NCI-H748 (cell line): ENCODE measurements at regions not wholly inside any gene's neighbourhood (a gene's known extent, or its start where the extent isn't known, plus 50 kb on each side); places are given as distances from the start of the nearest gene placed in this dataset.

Source experiments
- DNase-seq: peaks from one replicate; lab custom pipeline; 2025; ENCODE audit not compliant: unreplicated experiment; lab: John Stamatoyannopoulos, UW

- no peak for DNase-seq
Observed at GRCh38 chr15:35723852-35724251, 177.9 kb upstream of the DPH6 start.

DNA sequence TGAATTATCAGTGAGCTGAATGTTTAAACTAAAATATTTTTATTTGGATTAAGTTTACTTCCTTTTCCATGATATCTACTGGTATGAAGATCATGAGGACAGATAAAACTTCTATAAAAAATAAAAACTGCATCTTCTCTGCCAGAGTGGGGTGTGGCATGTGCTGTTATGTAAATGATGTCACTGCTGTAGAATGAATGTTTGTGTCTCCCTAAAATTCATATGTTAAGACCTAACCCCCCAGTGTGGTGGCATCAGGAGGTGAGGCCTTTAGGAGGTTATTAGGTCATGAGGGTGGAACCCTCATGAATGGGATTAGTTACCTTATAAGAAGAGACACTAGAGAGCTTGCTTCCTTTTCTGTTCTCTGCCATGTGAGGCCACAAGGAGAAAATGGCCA is 178.7 kb upstream of the DPH6 start:
- no peak for DNase-seq

GRCh38 chr15:35725353-35725752 is 179.4 kb upstream of the DPH6 start:
- no peak for DNase-seq

- no peak for DNase-seq
Observed at GRCh38 chr15:35727627-35728026, 181.7 kb upstream of the DPH6 start.

GRCh38 chr15:35728219-35728940 is 182.4 kb upstream of the DPH6 start:
- no peak for DNase-seq

DNA sequence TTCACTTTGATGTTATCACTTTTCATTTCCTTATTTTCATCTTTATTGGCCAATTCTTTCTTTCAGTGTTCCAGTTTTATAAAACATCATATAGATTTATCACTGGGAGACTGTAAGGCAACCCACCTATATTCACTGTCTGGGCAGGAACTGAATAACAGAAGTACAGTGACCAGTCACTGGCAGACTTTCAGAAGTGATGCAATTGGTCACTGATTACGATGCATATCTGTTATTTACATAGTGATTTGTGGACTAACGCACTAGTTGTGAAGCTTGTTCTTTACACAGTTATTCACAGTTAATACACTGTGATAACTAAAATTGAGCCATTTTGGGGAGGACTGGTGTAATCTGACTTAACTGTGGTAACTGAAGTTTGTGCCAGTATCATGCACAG is 190.2 kb upstream of the DPH6 start:
- no peak for DNase-seq

DNA sequence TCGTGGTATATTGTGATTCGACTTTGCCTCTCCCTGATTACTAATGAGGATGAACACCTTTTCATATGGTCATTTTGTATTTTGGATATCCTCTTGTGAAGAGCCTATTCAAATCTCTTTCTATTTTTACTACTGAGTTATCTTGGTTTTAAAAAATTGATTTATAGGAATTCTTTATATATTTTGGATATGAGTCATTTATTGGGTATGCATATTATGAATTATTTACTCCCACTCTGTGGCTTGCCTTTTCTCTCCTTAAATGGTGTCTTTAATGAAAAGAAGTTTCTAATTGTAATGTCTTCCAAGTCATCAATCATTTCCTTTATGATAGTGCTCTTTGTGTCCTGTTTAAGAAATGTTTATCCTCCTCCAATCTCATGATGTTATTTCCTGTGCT is 191.5 kb upstream of the DPH6 start:
- DNase-seq: no peak

DNA sequence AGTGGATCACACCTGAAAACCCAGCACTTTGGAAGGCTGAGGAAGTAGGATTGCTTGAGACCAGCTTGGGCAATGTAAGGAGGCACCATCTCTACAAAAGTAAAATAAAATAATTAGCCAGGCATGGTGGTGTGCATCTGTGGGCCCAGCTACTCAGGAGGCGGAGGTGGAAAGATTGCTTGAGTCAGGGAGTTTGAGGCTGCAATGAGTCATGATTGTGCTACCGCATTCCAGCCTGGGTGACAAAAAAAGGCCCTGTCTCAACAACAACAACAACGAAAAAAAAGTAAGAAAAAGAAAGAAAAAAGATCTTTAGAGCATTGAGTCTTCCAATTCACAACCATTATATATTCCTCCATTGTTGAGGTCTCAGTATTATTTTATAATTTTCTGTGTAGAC is 192.4 kb upstream of the DPH6 start:
- DNase-seq: no peak

GRCh38 chr15:35740761-35741160 is 194.8 kb upstream of the DPH6 start:
- no peak for DNase-seq

GRCh38 chr15:35741395-35741794 is 195.4 kb upstream of the DPH6 start:
- no peak for DNase-seq

DNA sequence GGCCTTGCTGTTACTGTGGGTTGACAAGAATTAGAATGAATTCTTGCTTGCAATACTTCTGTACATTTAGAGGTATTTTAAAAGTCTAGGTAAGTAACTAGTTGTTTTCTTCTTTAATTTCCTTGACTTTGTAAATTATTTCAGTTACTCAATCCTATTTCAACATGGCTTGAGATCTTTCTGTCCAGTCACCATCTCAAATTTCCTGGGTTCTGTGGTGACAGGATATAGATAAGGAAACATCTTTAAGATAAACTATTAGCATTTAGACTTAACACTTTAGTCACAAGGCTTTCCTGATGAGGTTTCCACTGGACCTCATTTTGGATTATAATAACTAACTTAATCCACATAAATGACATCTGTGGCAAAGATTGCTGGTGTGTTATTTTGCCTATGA is 195.9 kb upstream of the DPH6 start:
- no peak for DNase-seq

- DNase-seq: no peak
Observed at GRCh38 chr15:35743321-35743720, 197.4 kb upstream of the DPH6 start.

GRCh38 chr15:35746121-35746520 is 200.2 kb upstream of the DPH6 start:
- DNase-seq: no peak

GRCh38 chr15:35748105-35748504 is 202.1 kb upstream of the DPH6 start:
- no peak for DNase-seq

DNA sequence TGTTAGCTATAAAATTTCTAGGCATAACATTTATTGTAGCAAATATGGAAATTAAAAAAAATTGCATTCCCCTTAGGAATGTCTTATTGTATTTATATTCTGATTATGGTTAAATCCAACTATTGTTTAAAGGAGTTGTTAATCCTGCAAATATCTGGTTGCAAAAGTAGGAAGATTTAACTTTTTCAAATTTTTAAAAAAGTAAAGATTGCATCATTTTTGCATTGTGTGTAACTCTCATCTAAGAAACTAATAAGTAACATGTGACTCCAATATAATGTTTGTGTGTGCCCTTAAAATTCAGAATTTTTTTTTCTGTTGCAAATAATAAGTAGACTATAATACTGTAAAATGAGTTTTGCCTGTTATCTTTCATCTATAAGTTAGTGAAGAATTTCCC is 204.1 kb upstream of the DPH6 start:
- DNase-seq: no peak

DNA sequence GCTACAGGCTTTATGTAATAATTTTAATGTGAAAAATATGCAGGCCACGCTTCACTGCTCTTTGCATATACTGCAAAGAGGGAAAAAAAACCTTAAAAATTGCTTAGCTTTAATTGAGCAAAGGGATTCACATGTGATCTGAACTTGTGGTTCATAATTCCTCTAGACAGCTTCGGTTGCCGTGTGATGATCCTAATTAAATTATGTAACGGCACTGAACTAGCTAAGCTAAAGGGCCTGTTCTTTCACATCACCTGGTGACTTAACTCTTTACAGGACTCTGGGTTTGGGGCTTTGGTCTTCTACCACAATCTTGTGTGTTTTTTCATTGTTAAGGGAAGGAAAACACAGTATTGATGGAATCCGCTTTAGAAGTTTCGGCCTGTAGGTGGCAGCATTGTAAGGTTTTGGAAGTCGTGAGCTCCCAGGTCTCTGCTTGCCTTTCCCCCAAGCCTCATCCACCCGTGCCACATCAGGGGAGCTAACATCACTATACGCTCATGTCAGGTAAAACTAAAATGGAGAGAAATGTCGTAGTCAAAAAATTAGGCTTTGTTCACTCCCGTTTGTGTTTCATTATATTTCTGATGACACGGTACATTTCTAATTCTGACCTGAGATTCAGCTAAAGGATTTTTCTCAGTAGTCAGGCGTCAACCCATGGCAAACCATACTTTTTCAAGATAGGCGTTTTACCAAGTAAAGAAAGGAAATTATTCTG is 205.6 kb upstream of the DPH6 start:
- peak; percentile 31 for DNase-seq

GRCh38 chr15:35752134-35752466 is 206.1 kb upstream of the DPH6 start:
- DNase-seq: no peak

GRCh38 chr15:35753486-35753885 is 207.5 kb upstream of the DPH6 start:
- no peak for DNase-seq

GRCh38 chr15:35755237-35755802 is 209.4 kb upstream of the DPH6 start:
- DNase-seq: no peak

GRCh38 chr15:35756623-35757022 is 210.7 kb upstream of the DPH6 start:
- no peak for DNase-seq

- DNase-seq: peak; percentile 1
Observed at GRCh38 chr15:35757361-35757760, 211.4 kb upstream of the DPH6 start.

DNA sequence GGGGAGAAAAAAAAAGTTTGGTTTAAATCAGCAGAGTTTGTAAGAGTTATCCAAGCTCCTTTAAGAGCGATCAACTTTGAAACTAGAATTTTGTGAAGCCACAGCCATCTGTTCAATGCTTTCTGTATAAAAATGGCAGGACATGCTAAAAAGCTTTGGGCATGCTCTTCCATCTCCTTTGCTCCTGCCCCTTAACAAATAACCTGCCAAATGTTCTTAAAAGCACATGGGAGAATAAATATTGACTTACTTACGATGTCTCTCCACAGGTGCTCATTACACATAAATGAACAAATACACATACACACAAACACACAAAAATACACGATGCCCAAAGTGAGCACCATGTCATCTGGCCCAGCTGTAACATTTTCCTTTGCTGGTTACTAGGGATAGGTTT is 211.8 kb upstream of the DPH6 start:
- peak; percentile 45 for DNase-seq
